ENCODE measurements at regions not wholly inside any gene's neighbourhood (a gene's known extent, or its start where the extent isn't known, plus 50 kb on each side); places are given as distances from the start of the nearest gene placed in this dataset.

DNA sequence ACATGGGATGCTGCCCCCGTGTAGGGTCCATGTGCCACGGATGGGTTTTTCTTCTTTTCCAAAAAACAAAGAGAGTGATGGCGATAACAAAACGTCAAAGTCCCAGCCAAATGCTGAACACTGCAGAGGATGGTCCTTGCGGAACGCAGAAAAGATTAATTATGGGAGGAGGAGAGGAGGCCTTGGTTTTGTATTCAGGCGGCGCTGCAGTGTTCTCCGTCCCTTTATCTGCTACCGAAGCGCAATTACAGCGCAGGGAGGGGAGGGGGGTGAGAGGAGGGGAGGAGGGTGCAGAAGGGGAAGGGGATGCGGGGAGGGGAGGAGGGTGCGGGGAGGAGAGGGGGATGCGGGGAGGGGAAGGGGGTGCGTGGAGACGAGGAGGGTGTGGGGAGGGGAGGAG lies 131.8 kb upstream of the PRKCQ start:
- no peaks in the 10 kb centered on the region for H3K9me3 ChIP-seq (ENCODE audit: control insufficient read depth, low read length)
- no peak overlapping the region for H3K27ac ChIP-seq (ENCODE audit: low read length, poor library complexity, severe bottlenecking)
- no peak overlapping the region for H2BK5ac ChIP-seq (ENCODE audit: low read depth, low read length, poor library complexity, severe bottlenecking)
- no peak overlapping the region for H3K4me2 ChIP-seq (ENCODE audit: low read length, poor library complexity, severe bottlenecking)
- H3K23ac ChIP-seq (ENCODE audit: low read length in 2 of 2), result no peak overlapping the region
- no peak overlapping the region for H3K18ac ChIP-seq (ENCODE audit: low read depth in 1 of 2, low read length in 2 of 2)
- no peak overlapping the region for H3K4ac ChIP-seq (ENCODE audit: low read depth in 1 of 2, low read length in 2 of 2)
- H3K79me1 ChIP-seq (replicated peaks; ENCODE audit: low read length, poor library complexity, severe bottlenecking), result no peaks in the 10 kb centered on the region
- H3K14ac ChIP-seq (ENCODE audit: low read length in 2 of 2), result no peak overlapping the region
- H4K8ac ChIP-seq (ENCODE audit: low read length), result no peak overlapping the region
- no peak overlapping the region for H2AFZ ChIP-seq (ENCODE audit: low read depth, low read length)
- H3K4me1 ChIP-seq (ENCODE audit: control insufficient read depth, insufficient read depth, low read depth, low read length), result no peaks in the 10 kb centered on the region
- DNase-seq, result no peak
- no peak overlapping the region for H3K9ac ChIP-seq (ENCODE audit: low read length)
- H3K4me3 ChIP-seq (ENCODE audit: insufficient read depth in 1 of 2, low read depth in 1 of 2, low read length in 2 of 2), result no peak overlapping the region
- no peak overlapping the region for H2BK15ac ChIP-seq (ENCODE audit: low read depth, poor library complexity, severe bottlenecking)
- H3K27me3 ChIP-seq (ENCODE audit: control insufficient read depth in 1 of 2, insufficient read depth in 1 of 2, low read length in 2 of 2), result peaks cover 10 to 14% of the 10 kb centered on the region in 2 experiments
- 81% methylated on average over 15 of the region's 17 CpGs for WGBS
- no peak overlapping the region for H2BK120ac ChIP-seq (ENCODE audit: low read depth, low read length)
- no peak overlapping the region for H2BK12ac ChIP-seq (ENCODE audit: low read length in 2 of 2)
- no peaks in the 10 kb centered on the region for H3K36me3 ChIP-seq (ENCODE audit: control insufficient read depth in 1 of 2, insufficient read depth in 2 of 2, low read depth in 1 of 2, low read length in 2 of 2)
- no peak overlapping the region for H2AK5ac ChIP-seq (ENCODE audit: low read length, severe bottlenecking)
- no peak overlapping the region for H4K91ac ChIP-seq (ENCODE audit: low read length)

DNA sequence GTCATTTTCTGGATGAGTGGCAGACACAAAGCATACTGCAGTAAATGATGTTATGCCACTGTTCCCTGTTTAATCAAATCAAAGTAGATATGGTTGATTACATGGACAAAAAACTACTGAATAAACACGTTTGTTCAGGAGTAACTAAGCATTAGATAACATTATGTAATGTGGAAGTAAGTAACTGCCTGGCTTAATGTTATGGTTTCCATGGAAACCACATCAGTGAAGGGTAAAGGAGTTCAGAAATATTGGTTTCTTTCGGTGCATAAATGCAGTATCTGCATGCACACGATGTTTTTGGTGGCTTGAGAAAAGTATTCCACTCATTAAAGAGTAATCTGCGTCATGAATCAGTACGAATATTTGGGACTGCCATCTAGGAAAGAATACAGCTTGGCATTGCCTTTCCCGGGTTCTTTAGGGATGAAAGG lies 131.3 kb upstream of the PRKCQ start:
- no peaks in the 10 kb centered on the region for H3K4me1 ChIP-seq (ENCODE audit: control insufficient read depth, insufficient read depth, low read depth, low read length)

DNA sequence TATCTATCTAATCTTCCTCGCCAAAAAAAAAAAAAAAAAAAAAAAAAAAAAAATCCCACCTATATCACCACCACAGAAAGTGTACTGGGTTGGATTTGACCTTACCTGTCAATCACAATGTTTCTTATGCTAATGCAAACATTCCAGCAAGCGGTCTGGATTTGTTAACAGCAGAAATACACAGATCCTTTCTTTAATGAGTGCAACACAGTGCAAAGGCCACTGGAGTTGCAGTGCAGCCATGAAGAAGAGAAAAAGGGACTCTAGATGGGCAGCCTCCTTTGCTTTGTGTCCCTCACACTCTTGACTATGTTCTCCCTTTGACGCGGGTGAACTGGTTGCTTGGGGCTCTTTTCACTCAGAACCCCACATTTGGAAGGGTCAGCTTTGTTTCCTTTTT lies 127.3 kb upstream of the PRKCQ start:
- no peak overlapping the region for H2BK15ac ChIP-seq (ENCODE audit: low read depth, poor library complexity, severe bottlenecking)
- no peak overlapping the region for H3K4ac ChIP-seq (ENCODE audit: low read depth in 1 of 2, low read length in 2 of 2)
- H3K4me1 ChIP-seq (ENCODE audit: control insufficient read depth, insufficient read depth, low read depth, low read length), result no peaks in the 10 kb centered on the region
- no peak overlapping the region for H3K18ac ChIP-seq (ENCODE audit: low read depth in 1 of 2, low read length in 2 of 2)
- H3K27ac ChIP-seq (ENCODE audit: low read length, poor library complexity, severe bottlenecking), result no peak overlapping the region
- peaks cover 4 to 6% of the 10 kb centered on the region in 2 experiments for H3K27me3 ChIP-seq (ENCODE audit: control insufficient read depth in 1 of 2, insufficient read depth in 1 of 2, low read length in 2 of 2)
- DNase-seq, result no peak
- H3K4me3 ChIP-seq (ENCODE audit: insufficient read depth in 1 of 2, low read depth in 1 of 2, low read length in 2 of 2), result no peak overlapping the region
- H2AFZ ChIP-seq (ENCODE audit: low read depth, low read length), result no peak overlapping the region
- H2BK12ac ChIP-seq (ENCODE audit: low read length in 2 of 2), result no peak overlapping the region
- no peaks in the 10 kb centered on the region for H3K9me3 ChIP-seq (ENCODE audit: control insufficient read depth, low read length)
- H3K79me1 ChIP-seq (replicated peaks; ENCODE audit: low read length, poor library complexity, severe bottlenecking), result no peaks in the 10 kb centered on the region
- H3K36me3 ChIP-seq (ENCODE audit: control insufficient read depth in 1 of 2, insufficient read depth in 2 of 2, low read depth in 1 of 2, low read length in 2 of 2), result no peaks in the 10 kb centered on the region
- H3K9ac ChIP-seq (ENCODE audit: low read length), result no peak overlapping the region
- WGBS, result 100% methylated on average over 4 of the region's 4 CpGs
- H2AK5ac ChIP-seq (ENCODE audit: low read length, severe bottlenecking), result no peak overlapping the region
- H2BK5ac ChIP-seq (ENCODE audit: low read depth, low read length, poor library complexity, severe bottlenecking), result no peak overlapping the region
- no peak overlapping the region for H2BK120ac ChIP-seq (ENCODE audit: low read depth, low read length)
- H3K4me2 ChIP-seq (ENCODE audit: low read length, poor library complexity, severe bottlenecking), result no peak overlapping the region
- no peak overlapping the region for H4K8ac ChIP-seq (ENCODE audit: low read length)
- H3K14ac ChIP-seq (ENCODE audit: low read length in 2 of 2), result no peak overlapping the region
- no peak overlapping the region for H3K23ac ChIP-seq (ENCODE audit: low read length in 2 of 2)
- H4K91ac ChIP-seq (ENCODE audit: low read length), result no peak overlapping the region

More for the DNA sequence above, 131.3 kb upstream of the PRKCQ start:
- H3K79me1 ChIP-seq (replicated peaks; ENCODE audit: low read length, poor library complexity, severe bottlenecking), result no peaks in the 10 kb centered on the region
- no peaks in the 10 kb centered on the region for H3K9me3 ChIP-seq (ENCODE audit: control insufficient read depth, low read length)
- DNase-seq, result no peak
- 81% methylated on average over 6 of the region's 6 CpGs for WGBS
- peaks cover 10 to 14% of the 10 kb centered on the region in 2 experiments for H3K27me3 ChIP-seq (ENCODE audit: control insufficient read depth in 1 of 2, insufficient read depth in 1 of 2, low read length in 2 of 2)
- H3K14ac ChIP-seq (ENCODE audit: low read length in 2 of 2), result no peak overlapping the region
- H2BK120ac ChIP-seq (ENCODE audit: low read depth, low read length), result no peak overlapping the region
- H3K4me3 ChIP-seq (ENCODE audit: insufficient read depth in 1 of 2, low read depth in 1 of 2, low read length in 2 of 2), result no peak overlapping the region
- H4K91ac ChIP-seq (ENCODE audit: low read length), result no peak overlapping the region
- no peak overlapping the region for H2BK15ac ChIP-seq (ENCODE audit: low read depth, poor library complexity, severe bottlenecking)
- no peak overlapping the region for H3K9ac ChIP-seq (ENCODE audit: low read length)
- no peak overlapping the region for H3K4ac ChIP-seq (ENCODE audit: low read depth in 1 of 2, low read length in 2 of 2)
- H2BK5ac ChIP-seq (ENCODE audit: low read depth, low read length, poor library complexity, severe bottlenecking), result no peak overlapping the region
- no peaks in the 10 kb centered on the region for H3K36me3 ChIP-seq (ENCODE audit: control insufficient read depth in 1 of 2, insufficient read depth in 2 of 2, low read depth in 1 of 2, low read length in 2 of 2)
- no peak overlapping the region for H3K18ac ChIP-seq (ENCODE audit: low read depth in 1 of 2, low read length in 2 of 2)
- H3K27ac ChIP-seq (ENCODE audit: low read length, poor library complexity, severe bottlenecking), result no peak overlapping the region
- H4K8ac ChIP-seq (ENCODE audit: low read length), result no peak overlapping the region
- no peak overlapping the region for H2AK5ac ChIP-seq (ENCODE audit: low read length, severe bottlenecking)
- no peak overlapping the region for H3K4me2 ChIP-seq (ENCODE audit: low read length, poor library complexity, severe bottlenecking)
- H2AFZ ChIP-seq (ENCODE audit: low read depth, low read length), result no peak overlapping the region
- H2BK12ac ChIP-seq (ENCODE audit: low read length in 2 of 2), result no peak overlapping the region
- H3K23ac ChIP-seq (ENCODE audit: low read length in 2 of 2), result no peak overlapping the region

DNA sequence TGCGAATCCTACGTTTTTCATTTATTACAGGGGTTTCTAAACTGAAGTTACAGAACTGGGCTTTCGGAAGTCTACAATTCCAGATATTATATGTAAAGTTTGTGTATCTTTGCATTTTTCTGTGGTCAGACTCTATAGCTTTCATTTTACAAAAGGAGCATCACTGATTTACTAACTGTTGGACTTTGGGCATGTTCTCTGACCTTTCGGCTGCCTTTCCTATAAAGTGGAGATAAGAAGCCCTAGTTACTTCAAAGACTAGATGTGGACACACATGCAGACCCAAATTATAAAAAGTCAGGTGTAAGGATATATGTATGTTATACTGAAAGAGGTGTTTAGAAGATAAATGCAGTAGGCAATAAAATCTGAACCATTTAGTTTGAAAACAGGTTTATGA lies 126.6 kb upstream of the PRKCQ start:
- H3K18ac ChIP-seq (ENCODE audit: low read depth in 1 of 2, low read length in 2 of 2), result no peak overlapping the region
- H3K27me3 ChIP-seq (ENCODE audit: control insufficient read depth in 1 of 2, insufficient read depth in 1 of 2, low read length in 2 of 2), result peaks cover 4 to 5% of the 10 kb centered on the region in 2 experiments
- no peak overlapping the region for H2BK5ac ChIP-seq (ENCODE audit: low read depth, low read length, poor library complexity, severe bottlenecking)
- no peak overlapping the region for H3K4ac ChIP-seq (ENCODE audit: low read depth in 1 of 2, low read length in 2 of 2)
- no peak overlapping the region for H3K4me2 ChIP-seq (ENCODE audit: low read length, poor library complexity, severe bottlenecking)
- H3K9ac ChIP-seq (ENCODE audit: low read length), result no peak overlapping the region
- H3K36me3 ChIP-seq (ENCODE audit: control insufficient read depth in 1 of 2, insufficient read depth in 2 of 2, low read depth in 1 of 2, low read length in 2 of 2), result no peaks in the 10 kb centered on the region
- H4K8ac ChIP-seq (ENCODE audit: low read length), result no peak overlapping the region
- WGBS, result 98% methylated on average over 3 of the region's 4 CpGs
- H3K27ac ChIP-seq (ENCODE audit: low read length, poor library complexity, severe bottlenecking), result no peak overlapping the region
- no peak overlapping the region for H4K91ac ChIP-seq (ENCODE audit: low read length)
- no peak overlapping the region for H2AFZ ChIP-seq (ENCODE audit: low read depth, low read length)
- H3K9me3 ChIP-seq (ENCODE audit: control insufficient read depth, low read length), result no peaks in the 10 kb centered on the region
- no peak overlapping the region for H2BK12ac ChIP-seq (ENCODE audit: low read length in 2 of 2)
- no peaks in the 10 kb centered on the region for H3K79me1 ChIP-seq (replicated peaks; ENCODE audit: low read length, poor library complexity, severe bottlenecking)
- H2BK120ac ChIP-seq (ENCODE audit: low read depth, low read length), result no peak overlapping the region
- no peaks in the 10 kb centered on the region for H3K4me1 ChIP-seq (ENCODE audit: control insufficient read depth, insufficient read depth, low read depth, low read length)
- no peak for DNase-seq
- no peak overlapping the region for H2AK5ac ChIP-seq (ENCODE audit: low read length, severe bottlenecking)
- no peak overlapping the region for H3K23ac ChIP-seq (ENCODE audit: low read length in 2 of 2)
- H3K4me3 ChIP-seq (ENCODE audit: insufficient read depth in 1 of 2, low read depth in 1 of 2, low read length in 2 of 2), result no peak overlapping the region
- no peak overlapping the region for H2BK15ac ChIP-seq (ENCODE audit: low read depth, poor library complexity, severe bottlenecking)
- no peak overlapping the region for H3K14ac ChIP-seq (ENCODE audit: low read length in 2 of 2)

All from mesenchymal stem cell (in vitro differentiated cells and primary cell).